Heart left ventricle (tissue), 16 donors: ENCODE measurements at regions not wholly inside any gene's neighbourhood (a gene's known extent, or its start where the extent isn't known, plus 50 kb on each side); places are given as distances from the start of the nearest gene placed in this dataset.
"Not testable (repeated sequence)": the region's sequence is repeated elsewhere in the genome, so short reads cannot be mapped to it uniquely, and the experiment has no call there.

Experiments used
- ATAC-seq, 4 donors: fragments of 200-7000 bp; cut with Tn5 transposase; one replicate each; pipeline ENCODE4 v1.9.1; 2020 to 2022; ENCODE audit warnings: moderate library complexity in 4 of 4, mild to moderate bottlenecking in 3 of 4, moderate number of reproducible peaks in 1 of 4
- DNase-seq, 5 donors: peaks; one replicate each; pipeline ENCODE4 v3.0.0-alpha.2; 2020
- H3K27ac ChIP-seq, 12 donors: fragments of 200-600 bp; sonication (generic) in 4 of 12; one replicate each; pipeline versions ENCODE4 v1.5.0 to v1.8.0; 2016 to 2022; ENCODE audit warnings: mild to moderate bottlenecking in 2 of 12
- H3K27me3 ChIP-seq, 9 donors: fragments of 200-600 bp; sonication (generic) in 2 of 9; one replicate each; pipeline versions ENCODE4 v1.5.1 to v1.8.0; 2016 to 2022; ENCODE audit warnings: mild to moderate bottlenecking in 3 of 9
- H3K36me3 ChIP-seq, 9 donors: fragments of 200-600 bp; sonication (generic) in 2 of 9; one replicate each; pipeline versions ENCODE4 v1.5.0 to v1.8.0; 2018 to 2022; ENCODE audit warnings: mild to moderate bottlenecking in 2 of 9
- H3K4me1 ChIP-seq, 12 donors: fragments of 200-600 bp; sonication (generic) in 4 of 12; one replicate each; pipeline versions ENCODE4 v1.5.0 to v1.8.0; 2016 to 2022; ENCODE audit warnings: mild to moderate bottlenecking in 3 of 12
- H3K4me3 ChIP-seq, 12 donors: fragments of 200-600 bp; sonication (generic) in 4 of 12; one replicate each; pipeline versions ENCODE4 v1.5.0 to v1.8.0; 2017 to 2022; ENCODE audit warnings: mild to moderate bottlenecking in 9 of 12, moderate library complexity in 4 of 12
- H3K9me3 ChIP-seq, 12 donors: fragments of 200-600 bp; sonication (generic) in 4 of 12; one replicate each; pipeline versions ENCODE4 v1.5.0 to v1.8.0; 2016 to 2022; ENCODE audit warnings: mild to moderate bottlenecking in 1 of 12
- CTCF ChIP-seq, 12 donors: fragments of 200-600 bp; sonication (generic) in 4 of 12; IDR thresholded peaks; one replicate each; pipeline versions ENCODE4 v1.5.0 to v1.8.0; 2018 to 2022; ENCODE audit warnings: antibody characterized with exemption in 12 of 12, mild to moderate bottlenecking in 5 of 12
- POLR2A ChIP-seq, 2 donors: fragments of 450-650 bp; IDR thresholded peaks; one replicate each; pipeline ENCODE4 v1.6.1; 2017; ENCODE audit warnings: antibody characterized with exemption in 2 of 2, mild to moderate bottlenecking in 2 of 2, moderate library complexity in 2 of 2
- whole genome bisulfite sequencing, 4 donors: extraction: QIAGEN DNeasy Blood & Tissue Kit in 2 of 4; methylation state at CpG; one replicate each; pipeline versions ENCODE4 v1.1.5 to v1.1.7; 2013 to 2018; 5-methylcytosine and 5-hydroxymethylcytosine counted together
- intact Hi-C, 10 donors: fragments of 100-400 bp; cut with DNase I; formaldehyde crosslinking; loops; one replicate each; pipeline versions ENCODE4 v1.11.1 to v1.14.2; 2022
- donor health status: ischemic (EF 13 %, LVEDD 7.1; RV severe dilation, severe dysfunction).
- donor health status: healthy with polysubstance abuse.
- donor health status: DM: no; HTN: yes; CAD: no.
- donor health status: DM: no; HTN: no; CAD: no.
- donor health status: ischemic (EF 25% LVEDD 6.9; RV normal size, moderate dysfunction).
- donor health status: ischemic (EF 25% LVEDD 5.7; RV mildly dilated, moderate dysfunction).
- donor health status: healthy.
- donor health status: DM: yes; HTN: yes; CAD: no.
- donor health status: ischemic (EF 35%, LVEDD 5.7; RV mildly dilated, moderate dysfunction).
- donor health status: nonischemic (EF 11% LVEDD 7.7; RV severe dilation, severe dysfunction).
- donor health status: DM: yes; HTN: yes; CAD: no.
- donor health status: PGD.
- donor health status: ischemic (EF 29% LVEDD 5.4; RV normal size, mild dysfunction).
- donor health status: nonischemic (EF 23%, LVEDD 6.1; RV moderate dilation, normal function).

DNA sequence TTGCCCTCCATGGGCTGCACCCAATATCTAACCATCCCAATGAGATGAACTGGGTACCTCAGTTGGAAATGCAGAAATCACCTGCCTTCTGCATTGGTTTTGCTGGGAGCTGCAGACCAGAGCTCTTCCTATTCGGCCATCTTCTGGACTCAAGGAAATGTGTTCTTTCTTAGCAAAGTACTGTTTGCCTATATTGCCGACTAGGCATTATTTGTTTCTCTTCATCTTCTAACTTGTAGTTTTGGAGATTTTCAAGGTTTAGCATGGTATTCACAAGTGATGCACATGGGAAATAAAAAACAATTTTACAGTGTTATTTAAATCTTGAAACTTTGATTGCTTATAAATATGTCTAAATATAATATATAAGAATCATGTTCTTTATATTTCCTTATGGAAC, 377.8 kb upstream of the POU1F1 start:
- no peaks in the 10 kb centered on the region for H3K4me1 ChIP-seq
- ATAC-seq (no peak), DNase-seq (no peak)
- no peaks in the 10 kb centered on the region for H3K27me3 ChIP-seq
- H3K27ac ChIP-seq, result no peak overlapping the region
- H3K36me3 ChIP-seq, result no peaks in the 10 kb centered on the region
- no peak for TF ChIP-seq CTCF (IDR thresholded peaks at IDR 0.05)
- TF ChIP-seq POLR2A (IDR thresholded peaks at IDR 0.05), result no peak
- H3K9me3 ChIP-seq, result no peaks in the 10 kb centered on the region
- whole genome bisulfite sequencing, 4 donors, result 89 to 96% (median 92%) methylated on average over 2 of the region's 2 CpGs
- intact Hi-C loops, result no loop called here
- H3K4me3 ChIP-seq, result no peak overlapping the region

DNA sequence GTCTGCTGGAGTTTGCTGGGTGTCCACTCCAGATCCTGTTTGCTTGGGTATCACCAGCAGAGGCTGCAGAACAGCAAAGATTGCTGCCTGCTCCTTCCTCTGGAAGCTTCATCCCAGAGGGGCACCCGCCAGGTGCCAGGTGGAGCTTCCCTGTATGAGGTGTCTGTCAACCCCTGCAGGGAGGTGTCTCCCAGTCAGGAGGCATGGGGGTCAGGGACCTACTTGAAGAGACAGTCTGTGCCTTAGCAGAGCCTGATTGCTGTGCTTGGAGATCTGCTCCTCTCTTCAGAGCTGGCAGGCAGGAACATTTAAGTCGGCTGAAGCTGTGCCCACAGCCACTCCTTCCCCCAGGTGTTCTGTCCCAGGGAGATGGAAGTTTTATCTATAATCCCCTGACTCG, 376.8 kb upstream of the POU1F1 start:
- H3K4me1 ChIP-seq, H3K4me3 ChIP-seq, H3K27ac ChIP-seq, DNase-seq, H3K27me3 ChIP-seq, H3K36me3 ChIP-seq, H3K9me3 ChIP-seq, ATAC-seq, intact Hi-C loops: not testable (repeated sequence)
- WGBS, 4 donors, result 70 to 100% (median 74%) methylated on average over 1 to 3 of the region's 3 CpGs

GRCh38 chr3:87634426-87634825, 358.0 kb upstream of the POU1F1 start:
- Histone ChIP-seq H3K36me3 (no peaks in the 10 kb centered on the region), H3K9me3 (peaks cover 0 to 7% (median under 1%) of the 10 kb centered on the region in 12 donors), H3K27me3 (no peaks in the 10 kb centered on the region), H3K4me3 (no peak overlapping the region), H3K4me1 (no peaks in the 10 kb centered on the region), H3K27ac (no peak overlapping the region)
- intact Hi-C loops, result no loop called here
- WGBS, 4 donors, result 45 to 55% (median 50%) methylated on average over 1 of the region's 1 CpG
- no peak for DNase-seq
- TF ChIP-seq CTCF (IDR thresholded peaks at IDR 0.05) (no peak), POLR2A (IDR thresholded peaks at IDR 0.05) (no peak)
- no peak for ATAC-seq

GRCh38 chr3:87627316-87627715, 350.9 kb upstream of the POU1F1 start:
- intact Hi-C loops, result no loop called here
- Histone ChIP-seq H3K4me3 (no peak overlapping the region), H3K27me3 (no peaks in the 10 kb centered on the region), H3K9me3 (peaks cover 0 to 21% (median 6%) of the 10 kb centered on the region in 12 donors), H3K36me3 (no peaks in the 10 kb centered on the region), H3K27ac (no peak overlapping the region), H3K4me1 (no peaks in the 10 kb centered on the region)
- 42 to 59% (median 55%) methylated on average over 4 of the region's 4 CpGs for WGBS, 4 donors
- ATAC-seq, result no peak
- no peak for TF ChIP-seq POLR2A (IDR thresholded peaks at IDR 0.05)
- no peak for TF ChIP-seq CTCF (IDR thresholded peaks at IDR 0.05)
- DNase-seq, result no peak

GRCh38 chr3:87626546-87626945, 350.2 kb upstream of the POU1F1 start:
- intact Hi-C loops, result no loop called here
- TF ChIP-seq POLR2A (IDR thresholded peaks at IDR 0.05) (no peak), CTCF (IDR thresholded peaks at IDR 0.05) (no peak)
- Histone ChIP-seq H3K36me3 (no peaks in the 10 kb centered on the region), H3K27ac (no peak overlapping the region), H3K9me3 (peaks cover 0 to 21% (median 6%) of the 10 kb centered on the region in 12 donors), H3K4me3 (no peak overlapping the region), H3K27me3 (no peaks in the 10 kb centered on the region), H3K4me1 (no peaks in the 10 kb centered on the region)
- ATAC-seq, result no peak
- no peak for DNase-seq
- WGBS, 4 donors, result 59 to 83% (median 73%) methylated on average over 1 of the region's 1 CpG
